AG04449 (cell line): ENCODE measurements at regions not wholly inside any gene's neighbourhood (a gene's known extent, or its start where the extent isn't known, plus 50 kb on each side); places are given as distances from the start of the nearest gene placed in this dataset.

ENCODE experiments used
- CTCF ChIA-PET: fragments of 350-600 bp; formaldehyde crosslinking; extraction: SDS; loops from one replicate; lab custom pipeline; 2021; ENCODE audit warnings: antibody characterized with exemption; lab: Yijun Ruan, JAX
- POLR2A ChIA-PET: fragments of 400-600, 350-600 bp; formaldehyde crosslinking; extraction: SDS; loops from one replicate; lab custom pipeline; 2020; ENCODE audit warnings: antibody characterized with exemption, inconsistent platforms; lab: Yijun Ruan, JAX
- DNase-seq: peaks from one replicate; pipeline ENCODE4 v3.0.0-alpha.2; 2010; ENCODE audit warnings: low read depth, low spot score
- H3K4me3 ChIP-seq: 2 replicates; pipeline ENCODE4 v1.5.1; 2011; ENCODE audit warnings: low read depth, mild to moderate bottlenecking, control low read depth, low read length
- TF ChIP-seq, protein P1 (sequence below): IDR thresholded peaks from one replicate; pipeline ENCODE4 v1.5.1; 2011; ENCODE audit warnings: mild to moderate bottlenecking, moderate library complexity, low read length, control low read depth, inconsistent platforms; ENCODE audit not compliant: insufficient read depth; ENCODE audit errors: missing control alignments

DNA sequence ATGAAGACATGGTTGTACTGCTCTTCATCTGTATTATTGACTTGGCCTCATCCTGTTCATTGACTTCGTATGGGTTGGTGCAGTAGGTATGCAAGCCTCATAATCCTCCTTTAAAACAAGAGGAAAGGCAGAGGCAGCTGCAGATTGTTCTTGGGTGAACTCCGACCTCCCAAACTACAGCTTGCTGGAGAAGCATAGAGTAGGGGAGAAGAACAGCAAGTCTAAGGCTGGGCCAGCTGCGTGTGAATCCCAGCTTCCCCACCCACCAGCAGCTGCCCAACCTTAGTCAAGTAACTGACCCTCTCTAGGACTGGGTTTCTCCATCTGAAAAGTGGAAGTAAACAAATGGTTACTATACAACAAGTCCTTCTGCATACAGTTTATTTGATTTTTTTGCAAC lies 114.5 kb upstream of the WWC1 start:
- POLR2A ChIA-PET = no interaction called here
- H3K4me3 ChIP-seq = no peak overlapping the region
- TF ChIP-seq, protein P1, sequence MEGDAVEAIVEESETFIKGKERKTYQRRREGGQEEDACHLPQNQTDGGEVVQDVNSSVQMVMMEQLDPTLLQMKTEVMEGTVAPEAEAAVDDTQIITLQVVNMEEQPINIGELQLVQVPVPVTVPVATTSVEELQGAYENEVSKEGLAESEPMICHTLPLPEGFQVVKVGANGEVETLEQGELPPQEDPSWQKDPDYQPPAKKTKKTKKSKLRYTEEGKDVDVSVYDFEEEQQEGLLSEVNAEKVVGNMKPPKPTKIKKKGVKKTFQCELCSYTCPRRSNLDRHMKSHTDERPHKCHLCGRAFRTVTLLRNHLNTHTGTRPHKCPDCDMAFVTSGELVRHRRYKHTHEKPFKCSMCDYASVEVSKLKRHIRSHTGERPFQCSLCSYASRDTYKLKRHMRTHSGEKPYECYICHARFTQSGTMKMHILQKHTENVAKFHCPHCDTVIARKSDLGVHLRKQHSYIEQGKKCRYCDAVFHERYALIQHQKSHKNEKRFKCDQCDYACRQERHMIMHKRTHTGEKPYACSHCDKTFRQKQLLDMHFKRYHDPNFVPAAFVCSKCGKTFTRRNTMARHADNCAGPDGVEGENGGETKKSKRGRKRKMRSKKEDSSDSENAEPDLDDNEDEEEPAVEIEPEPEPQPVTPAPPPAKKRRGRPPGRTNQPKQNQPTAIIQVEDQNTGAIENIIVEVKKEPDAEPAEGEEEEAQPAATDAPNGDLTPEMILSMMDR = no peak
- DNase-seq = no peak
- CTCF ChIA-PET = no interaction called here

- H3K4me3 ChIP-seq = no peak overlapping the region
- TF ChIP-seq, protein P1 = no peak
- DNase-seq = no peak
- ChIA-PET POLR2A (no interaction called here), CTCF (no interaction called here)
Measured at GRCh38 chr5:168177831-168178450, 113.5 kb upstream of the WWC1 start.

DNA sequence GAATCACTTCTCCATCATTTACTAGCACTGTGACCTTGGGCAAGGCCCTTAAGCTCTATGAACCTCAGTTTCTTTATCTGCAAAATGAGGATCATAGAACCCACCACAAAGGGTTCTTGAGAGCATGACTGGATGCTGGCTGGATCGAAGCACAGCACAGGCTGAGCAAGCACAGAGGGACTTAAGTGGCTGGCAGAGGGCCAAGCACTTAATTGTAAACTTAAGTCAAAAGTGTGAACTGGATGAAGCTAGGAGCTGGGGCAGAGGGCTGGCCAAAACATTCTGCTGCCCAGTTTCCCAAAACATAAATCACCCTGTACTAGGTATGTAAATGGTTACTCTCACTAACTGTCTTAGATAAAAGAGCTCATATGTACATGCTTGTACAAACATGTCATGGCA lies 112.3 kb upstream of the WWC1 start:
- POLR2A ChIA-PET = no interaction called here
- no peak for DNase-seq
- TF ChIP-seq, protein P1 = no peak
- H3K4me3 ChIP-seq = no peak overlapping the region
- CTCF ChIA-PET = interaction anchor here (0.7 to 1.4 kb wide), 2 partner anchors 10 to 41 kb away, joined by 3 to 5 read pairs; no protein-coding TSS in a partner anchor

DNA sequence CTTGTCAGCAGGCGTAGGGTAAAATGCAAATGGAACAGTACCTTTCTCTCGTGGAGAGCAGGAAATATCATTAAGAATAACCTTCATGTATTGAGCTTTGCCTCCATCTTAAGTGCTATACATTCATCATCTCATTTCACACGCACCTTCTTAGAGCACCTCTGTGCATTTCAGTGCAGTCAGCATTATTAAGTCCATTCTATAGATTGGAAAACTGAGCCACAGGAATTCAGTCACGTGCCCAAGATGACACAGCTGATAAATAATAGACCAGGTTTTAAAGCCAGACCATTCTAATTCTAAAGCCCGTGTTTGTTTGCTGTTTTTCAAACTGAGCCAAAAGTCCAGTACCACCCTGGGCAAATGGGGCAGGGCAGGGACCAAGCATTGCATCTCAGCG lies 109.2 kb upstream of the WWC1 start:
- TF ChIP-seq, protein P1 = no peak
- CTCF ChIA-PET = interaction anchor here (0.6 kb wide), 1 partner anchor 122 kb away, joined by 3 read pairs; no protein-coding TSS in a partner anchor
- POLR2A ChIA-PET = no interaction called here
- H3K4me3 ChIP-seq = no peak overlapping the region
- DNase-seq = no peak

DNA sequence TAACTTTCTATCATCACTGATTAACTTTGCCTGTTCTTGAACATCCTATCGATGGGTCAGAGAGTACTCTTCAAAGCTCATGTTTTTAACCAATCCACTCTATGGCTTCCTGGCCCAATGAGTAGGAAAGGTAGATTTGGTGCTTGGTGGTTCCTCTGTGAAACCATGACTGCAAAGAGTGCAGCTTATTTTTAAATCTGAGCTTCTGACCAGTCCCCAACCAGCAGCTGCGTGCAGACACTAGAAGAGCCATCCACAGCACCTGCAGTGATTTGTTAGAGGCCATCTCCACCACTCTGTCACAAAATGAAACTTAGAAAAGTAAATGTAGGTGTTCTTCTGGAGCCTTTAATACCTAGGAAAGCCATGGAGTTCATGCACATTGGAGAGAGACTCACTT lies 107.3 kb upstream of the WWC1 start:
- POLR2A ChIA-PET = no interaction called here
- CTCF ChIA-PET = interaction anchor here (1.4 kb wide), 1 partner anchor 36 kb away, joined by 5 read pairs; no protein-coding TSS in a partner anchor
- DNase-seq = no peak

More for the DNA sequence above, 107.3 kb upstream of the WWC1 start:
- TF ChIP-seq, protein P1 = no peak
- H3K4me3 ChIP-seq = no peak overlapping the region
